HG02840 (cell line): ENCODE measurements at regions not wholly inside any gene's neighbourhood (a gene's known extent, or its start where the extent isn't known, plus 50 kb on each side); places are given as distances from the start of the nearest gene placed in this dataset.

Source experiments
- ATAC-seq: cut with Tn5 transposase; IDR thresholded peaks from one replicate; pipeline ENCODE4 v1.9.1; 2021; ENCODE audit warnings: mild to moderate bottlenecking, moderate library complexity, moderate number of reproducible peaks; ENCODE audit not compliant: unreplicated experiment, low FRiP score

GRCh38 chr7:38002689-38003088 lies 82.2 kb downstream of the EPDR1 start:
- ATAC-seq: no peak

- no peak for ATAC-seq
Measured at GRCh38 chr7:38006559-38006958, 86.1 kb downstream of the EPDR1 start.

DNA sequence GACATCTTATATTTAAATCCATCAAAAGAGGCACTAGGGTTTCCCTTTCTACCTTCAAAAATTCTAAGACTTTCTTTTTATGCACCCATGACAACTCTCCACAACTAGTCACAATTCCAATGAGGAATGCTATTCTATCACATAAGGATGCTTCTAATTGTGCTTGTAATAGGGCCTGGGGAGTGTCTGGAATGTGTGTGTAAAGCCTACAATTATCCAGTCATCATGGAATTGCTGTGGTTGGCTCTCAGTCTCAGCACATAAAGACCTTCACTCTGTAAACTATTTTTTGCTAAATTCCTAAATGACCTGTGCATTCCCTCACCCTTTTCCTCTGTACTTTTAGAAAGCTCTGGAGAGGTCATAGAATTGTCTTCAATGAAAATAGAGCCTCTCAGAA lies 86.7 kb downstream of the EPDR1 start:
- no peak for ATAC-seq

DNA sequence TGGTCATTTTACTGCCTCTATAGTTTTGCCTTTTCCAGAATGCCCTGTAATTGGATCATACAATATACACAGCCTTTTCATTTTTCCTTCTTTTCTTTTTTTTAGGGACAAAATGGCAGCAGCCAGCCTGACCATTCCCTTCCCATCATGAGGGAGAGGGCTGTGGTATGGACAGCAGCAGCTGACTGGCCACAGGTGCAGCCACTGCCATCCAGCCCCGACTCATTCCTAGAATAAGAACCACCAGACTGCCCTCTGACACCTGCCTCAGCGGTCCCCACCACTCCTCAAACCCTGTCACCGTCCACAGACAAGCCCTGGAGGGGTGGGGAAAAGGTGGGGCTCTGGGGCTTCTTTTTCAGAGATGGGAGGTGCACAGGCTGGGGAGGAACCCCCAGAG lies 92.8 kb downstream of the EPDR1 start:
- no peak for ATAC-seq

- ATAC-seq: no peak
Measured at GRCh38 chr7:38016567-38016966, 96.1 kb downstream of the EPDR1 start.

DNA sequence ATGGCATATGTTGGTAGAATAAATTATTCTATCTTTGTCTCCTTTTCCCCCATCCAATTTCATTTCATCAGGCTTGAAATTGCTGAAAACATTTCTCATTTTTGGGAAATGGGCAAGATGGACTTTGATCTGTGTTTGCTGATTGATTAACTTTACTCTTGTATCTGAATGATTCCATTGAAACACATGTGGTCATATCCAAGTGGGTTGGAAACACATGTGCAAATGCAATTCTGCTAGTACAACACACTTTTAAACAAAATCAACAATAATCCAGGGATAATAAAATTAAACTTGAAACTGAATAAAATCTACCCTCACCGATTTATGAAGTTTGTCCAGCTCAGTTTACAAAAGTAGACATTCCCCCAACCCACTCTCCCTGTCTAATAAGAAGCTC lies 96.9 kb downstream of the EPDR1 start:
- no peak for ATAC-seq

DNA sequence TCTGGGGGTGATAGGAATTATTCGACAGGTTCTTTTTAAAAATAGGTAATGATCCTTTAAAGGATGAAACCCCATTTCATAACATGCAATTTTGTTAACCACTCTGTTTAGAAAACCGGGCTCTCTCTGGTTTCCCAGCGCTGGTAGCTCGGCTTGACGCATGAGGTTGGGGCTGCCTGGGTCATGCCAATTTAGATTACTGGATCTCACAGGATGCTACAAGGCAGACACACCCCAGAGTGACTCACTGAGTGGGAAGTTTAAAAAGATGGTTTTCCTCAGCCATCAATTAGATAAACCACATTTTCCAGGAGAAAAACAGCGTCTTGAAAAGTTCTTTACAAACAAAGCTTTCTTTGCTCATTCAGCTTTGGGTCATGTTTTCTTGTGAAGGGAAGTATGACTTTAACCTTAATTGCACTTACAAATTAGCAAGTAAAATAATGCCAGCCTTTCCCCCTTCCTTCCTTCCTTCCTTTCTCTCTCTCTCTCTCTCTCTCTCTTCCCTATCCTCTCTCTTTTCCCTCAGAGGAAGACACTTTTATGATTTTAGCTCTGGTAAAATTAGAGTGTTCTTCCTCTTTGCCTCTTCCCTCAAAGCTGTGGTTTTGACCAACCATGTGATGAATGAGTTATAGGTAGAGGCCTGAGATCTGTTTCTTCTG lies 99.8 kb downstream of the EPDR1 start:
- no peak for ATAC-seq

DNA sequence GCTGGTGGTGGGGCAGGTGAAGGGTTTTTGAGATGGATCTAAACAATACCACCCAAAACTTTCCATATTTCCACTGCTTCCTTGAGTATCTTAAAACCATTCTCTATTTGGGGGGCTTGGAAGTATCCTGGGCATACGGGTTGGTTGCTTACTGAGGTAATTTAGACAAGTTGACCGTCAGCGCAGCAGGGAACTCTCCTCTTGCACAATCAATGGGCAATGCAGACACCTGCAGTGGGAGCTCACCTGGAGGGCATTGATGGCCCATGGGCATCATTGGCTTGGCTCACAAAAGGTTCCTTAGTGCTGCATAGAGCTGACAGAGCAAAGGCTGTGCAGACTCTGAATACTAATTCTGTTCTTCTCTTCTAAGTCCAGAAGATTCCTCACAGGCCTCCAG lies 101.5 kb downstream of the EPDR1 start:
- no peak for ATAC-seq

- ATAC-seq: no peak
Measured at GRCh38 chr7:38025815-38026214, 105.4 kb downstream of the EPDR1 start.

- ATAC-seq: no peak
Measured at GRCh38 chr7:38027884-38028455, 107.5 kb downstream of the EPDR1 start.

- ATAC-seq: no peak
Measured at GRCh38 chr7:38034062-38034908, 113.8 kb downstream of the EPDR1 start.

GRCh38 chr7:38040831-38041230 lies 120.4 kb downstream of the EPDR1 start:
- ATAC-seq: no peak

DNA sequence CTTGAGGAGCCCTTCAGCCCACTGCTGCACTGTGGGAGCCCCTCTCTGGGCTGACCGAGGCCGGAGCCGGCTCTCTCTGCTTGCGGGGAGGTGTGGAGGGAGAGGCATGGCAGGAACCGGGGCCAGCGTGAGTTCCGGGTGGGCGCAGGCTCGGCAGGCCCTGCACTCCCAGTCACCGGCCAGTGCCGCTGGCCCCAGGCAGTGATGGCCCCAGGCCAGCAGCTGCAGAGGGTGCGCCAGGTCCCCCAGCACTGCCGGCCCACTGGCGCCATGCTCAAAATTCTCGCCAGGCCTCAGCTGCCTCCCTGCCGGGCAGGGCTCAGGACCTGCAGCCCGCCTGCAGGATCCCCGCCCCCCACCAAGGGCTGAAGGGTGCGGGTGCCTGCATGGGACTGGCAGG lies 128.4 kb upstream of the STARD3NL start:
- ATAC-seq: no peak

GRCh38 chr7:38051311-38051710 lies 126.7 kb upstream of the STARD3NL start:
- ATAC-seq: no peak

GRCh38 chr7:38051786-38052185 lies 126.3 kb upstream of the STARD3NL start:
- ATAC-seq: no peak

DNA sequence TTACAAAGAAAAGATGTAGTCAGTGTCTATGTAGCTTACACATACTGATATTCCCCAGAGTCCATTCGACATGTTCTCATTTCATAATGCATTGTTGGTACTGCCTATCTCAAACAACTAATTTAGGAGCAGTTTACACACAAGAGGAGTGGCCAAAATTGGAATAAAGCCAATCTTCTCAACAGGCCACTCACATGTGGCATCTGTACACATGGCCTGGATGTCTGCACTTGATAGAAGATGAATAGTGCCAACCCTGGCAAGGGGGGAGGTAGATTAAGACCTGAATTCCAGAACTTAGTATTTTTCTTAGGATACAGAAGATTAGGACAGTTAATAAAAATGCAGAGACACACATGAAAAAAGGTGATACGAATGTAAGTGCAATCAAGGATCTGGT lies 125.3 kb upstream of the STARD3NL start:
- no peak for ATAC-seq

GRCh38 chr7:38054199-38054598 lies 123.8 kb upstream of the STARD3NL start:
- no peak for ATAC-seq

DNA sequence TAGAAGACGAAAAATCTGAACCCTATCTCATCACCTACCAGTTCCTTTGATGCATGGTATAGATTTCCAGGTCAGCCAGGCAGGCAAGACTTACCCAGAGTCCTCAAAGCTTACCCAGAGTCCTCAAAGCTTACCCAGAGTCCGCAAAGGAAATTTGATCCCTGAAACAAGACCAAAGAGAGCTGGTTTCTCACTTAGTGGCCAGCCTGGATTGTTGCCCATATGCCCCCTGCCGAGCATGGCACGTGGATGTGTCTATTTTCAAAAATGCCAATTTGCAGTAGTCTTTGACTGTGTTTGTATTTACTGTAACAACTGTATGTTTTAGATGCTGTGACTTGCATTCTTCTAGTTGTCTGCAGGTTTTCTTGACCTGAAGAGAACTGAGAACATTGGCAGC lies 120.2 kb upstream of the STARD3NL start:
- ATAC-seq: no peak

DNA sequence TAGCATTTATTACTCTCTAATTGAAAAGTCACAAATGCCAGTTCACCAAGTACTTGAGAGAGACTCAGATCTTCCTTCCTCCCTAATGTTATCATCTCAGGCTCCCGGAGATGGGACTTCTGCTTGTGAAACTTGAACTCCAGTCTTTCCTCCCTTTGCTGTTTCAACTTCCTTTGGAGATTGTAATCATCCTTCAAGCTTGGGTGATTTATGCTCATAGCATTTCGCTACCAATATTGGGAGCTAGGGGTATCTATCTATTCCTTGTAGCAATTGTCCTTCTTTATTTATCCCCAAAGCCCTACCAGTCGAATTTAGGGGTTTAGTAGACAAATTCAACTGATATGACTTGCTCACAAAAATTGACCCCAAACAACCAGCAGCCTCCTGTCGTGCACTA lies 117.9 kb upstream of the STARD3NL start:
- no peak for ATAC-seq

- ATAC-seq: no peak
Measured at GRCh38 chr7:38060637-38061036, 117.4 kb upstream of the STARD3NL start.

- ATAC-seq: no peak
Measured at GRCh38 chr7:38066391-38066790, 111.7 kb upstream of the STARD3NL start.

DNA sequence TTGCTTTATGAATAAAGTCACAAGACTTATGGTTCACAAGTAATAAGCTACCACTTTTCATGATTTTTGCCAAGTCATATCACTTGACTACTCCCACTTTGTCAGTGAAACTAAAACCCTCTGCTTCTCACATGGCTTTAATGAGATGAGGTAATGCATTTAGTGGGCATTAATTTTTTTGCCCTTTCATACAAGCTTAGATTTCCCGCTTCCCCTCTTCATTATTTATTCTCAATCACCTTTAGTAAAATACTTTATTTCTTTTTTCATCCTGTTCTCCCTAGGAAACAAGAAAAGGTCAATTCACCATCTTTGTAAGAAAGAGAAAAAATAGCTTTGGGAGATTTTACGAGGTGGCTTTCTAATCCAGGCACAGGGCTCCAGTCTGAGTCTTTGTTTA lies 109.6 kb upstream of the STARD3NL start:
- ATAC-seq: no peak
